ENCODE measurements at regions not wholly inside any gene's neighbourhood (a gene's known extent, or its start where the extent isn't known, plus 50 kb on each side); places are given as distances from the start of the nearest gene placed in this dataset.

DNA sequence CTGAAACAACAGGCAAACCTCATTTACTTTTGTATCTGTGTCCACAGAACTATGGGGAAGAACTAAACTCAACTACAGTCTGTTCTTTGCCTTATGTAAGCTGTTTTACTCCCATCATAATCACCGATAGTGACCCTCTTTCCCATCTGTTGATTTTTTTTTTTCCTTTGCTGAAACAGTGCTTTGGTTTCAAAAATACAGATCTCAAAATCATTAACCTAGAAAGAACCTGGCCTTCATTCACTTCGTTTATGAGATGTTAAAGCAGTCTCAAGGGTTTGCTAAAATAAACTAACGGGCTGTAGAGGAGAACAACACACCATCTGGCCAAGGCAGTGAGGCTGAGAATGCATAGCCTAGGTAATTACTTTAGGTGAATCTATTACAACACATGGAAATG, 706.6 kb upstream of the ZNF608 start:
- no peak for TF ChIP-seq GATA2 (IDR thresholded peaks at IDR 0.05; ENCODE audit: low read depth, low read length)
- TF ChIP-seq GATA3 (IDR thresholded peaks at IDR 0.05; ENCODE audit: low read depth, low read length), result no peak

Data from SH-SY5Y (cell line).